ENCODE measurements at regions not wholly inside any gene's neighbourhood (a gene's known extent, or its start where the extent isn't known, plus 50 kb on each side); places are given as distances from the start of the nearest gene placed in this dataset.
"Not testable (repeated sequence)": the region's sequence is repeated elsewhere in the genome, so short reads cannot be mapped to it uniquely, and the experiment has no call there.

GRCh38 chr4:156109087-156109486 lies 155.4 kb upstream of the CTSO start:
- not testable (repeated sequence) for DNase-seq

DNA sequence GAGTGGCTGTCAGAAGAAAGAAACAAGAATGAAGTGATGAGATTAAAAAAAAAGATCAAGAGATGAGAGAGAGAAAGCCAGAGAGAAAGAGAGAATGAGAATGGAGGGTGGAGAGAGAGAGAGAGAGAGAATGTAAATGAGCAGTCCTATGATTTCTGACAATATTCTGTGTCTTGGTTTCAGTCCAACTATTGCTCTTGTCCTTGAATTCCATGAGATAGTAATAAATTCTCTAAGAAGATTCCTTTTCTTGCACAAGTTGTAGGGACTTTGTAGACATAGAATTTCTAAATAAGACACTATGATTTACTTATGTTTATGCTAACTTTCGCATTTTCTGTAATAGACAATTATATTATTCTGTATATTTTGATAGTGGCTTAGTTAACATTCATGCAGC lies 149.6 kb upstream of the CTSO start:
- DNase-seq = no peak

GRCh38 chr4:156102411-156102810 lies 148.7 kb upstream of the CTSO start:
- no peak for DNase-seq

DNA sequence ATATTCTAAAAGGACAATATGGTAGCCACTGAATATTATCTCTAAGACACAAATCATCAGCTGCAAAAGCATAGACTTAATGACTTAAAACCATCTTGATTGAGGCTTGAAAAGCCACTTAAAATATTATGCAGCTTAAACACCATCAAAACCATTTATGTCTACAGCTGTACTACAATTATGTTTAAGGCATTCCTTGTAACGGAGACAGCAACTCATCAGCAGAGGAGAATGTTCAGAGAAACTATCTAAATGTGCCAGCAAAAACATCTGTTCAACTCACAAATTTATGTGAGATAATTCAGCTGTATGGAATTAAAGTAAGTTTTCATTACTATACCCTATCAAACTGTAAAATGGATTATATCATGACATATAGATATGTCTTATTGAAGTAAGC lies 147.9 kb upstream of the CTSO start:
- no peak for DNase-seq

- no peak for DNase-seq
Observed at GRCh38 chr4:156100651-156101050, 147.0 kb upstream of the CTSO start.

- no peak for DNase-seq
Observed at GRCh38 chr4:156098805-156099204, 145.1 kb upstream of the CTSO start.

DNA sequence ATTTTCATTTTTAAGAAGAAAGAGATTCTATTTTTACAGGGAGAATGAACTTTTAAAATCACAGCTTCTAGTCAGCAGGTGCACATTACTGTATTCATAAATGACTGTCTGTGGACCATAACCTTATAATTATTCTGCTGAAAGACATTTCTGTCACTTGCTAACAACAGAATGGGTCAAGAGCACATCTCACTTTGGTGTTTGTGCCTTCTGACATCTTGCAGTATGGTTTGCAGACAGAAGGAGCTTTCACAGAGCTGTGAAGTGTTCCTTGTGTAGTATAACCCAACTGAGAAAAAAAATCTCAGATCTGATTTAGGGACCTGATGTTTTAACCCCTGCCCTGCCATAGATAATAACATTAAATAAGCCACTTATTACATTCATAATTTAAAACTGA lies 131.4 kb upstream of the CTSO start:
- DNase-seq = peak in 1 of 51 donors; percentile 19

DNA sequence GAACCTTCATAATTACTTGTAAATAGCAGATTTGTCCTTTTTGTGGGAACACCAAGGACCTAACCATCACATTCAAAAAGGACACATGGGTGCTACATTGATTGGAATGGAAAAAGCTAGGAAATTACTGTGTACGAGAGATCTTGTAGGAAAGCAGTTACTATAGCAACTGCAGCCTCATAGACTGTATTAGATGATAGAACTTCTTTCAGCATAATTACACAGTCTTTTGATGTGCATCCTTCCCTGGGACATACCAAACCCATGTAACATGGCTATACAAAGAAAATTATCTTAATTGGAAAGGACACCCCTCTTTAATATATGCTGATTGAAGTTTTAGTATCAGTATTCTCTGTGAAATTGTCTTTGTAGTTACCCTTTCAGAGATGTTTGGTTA lies 130.7 kb upstream of the CTSO start:
- DNase-seq = peak in 1 of 51 donors; percentile 33

DNA sequence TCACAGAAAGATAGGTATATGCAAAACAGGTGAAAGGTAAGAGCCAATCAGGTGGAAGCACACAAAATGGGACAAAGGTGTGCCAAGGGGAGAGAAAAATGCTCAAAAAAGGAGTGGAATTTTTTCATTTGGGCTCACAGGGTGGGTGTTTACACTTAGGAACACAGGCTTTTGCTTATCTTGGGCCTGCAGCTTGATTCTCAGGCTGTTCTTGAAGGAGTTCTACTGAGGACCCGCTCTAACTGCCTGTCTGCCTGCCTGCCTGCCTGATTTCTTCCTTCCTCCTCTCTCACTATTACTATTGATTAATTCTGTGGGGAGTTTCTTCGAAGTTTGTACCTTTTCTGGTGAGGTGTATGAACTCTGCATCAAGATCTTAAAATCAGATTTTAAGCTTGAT lies 120.3 kb upstream of the CTSO start:
- DNase-seq = no peak

GRCh38 chr4:156060661-156061060 lies 107.0 kb upstream of the CTSO start:
- DNase-seq = no peak

DNA sequence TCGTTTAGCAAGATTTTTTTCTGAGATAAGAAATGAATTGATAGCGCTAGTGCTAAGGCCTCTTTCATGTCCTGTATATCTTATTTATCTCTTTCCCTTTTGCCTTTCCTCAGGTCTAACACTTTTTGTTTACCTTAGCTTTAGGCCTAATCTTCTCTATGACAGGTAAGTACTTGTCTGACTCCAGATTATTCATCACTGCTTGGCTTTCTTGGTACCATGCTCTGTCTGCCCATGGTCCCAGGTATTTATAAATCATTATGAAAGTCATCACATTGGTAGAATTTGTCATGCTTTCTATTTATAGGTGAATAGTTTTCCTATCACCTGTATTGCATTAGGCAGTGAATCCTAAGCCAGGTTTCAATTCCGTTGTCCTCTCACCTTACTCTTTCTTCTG lies 99.5 kb upstream of the CTSO start:
- DNase-seq = no peak

- DNase-seq = no peak
Observed at GRCh38 chr4:156052116-156052515, 98.5 kb upstream of the CTSO start.

- DNase-seq = no peak
Observed at GRCh38 chr4:156038772-156039171, 85.1 kb upstream of the CTSO start.

DNA sequence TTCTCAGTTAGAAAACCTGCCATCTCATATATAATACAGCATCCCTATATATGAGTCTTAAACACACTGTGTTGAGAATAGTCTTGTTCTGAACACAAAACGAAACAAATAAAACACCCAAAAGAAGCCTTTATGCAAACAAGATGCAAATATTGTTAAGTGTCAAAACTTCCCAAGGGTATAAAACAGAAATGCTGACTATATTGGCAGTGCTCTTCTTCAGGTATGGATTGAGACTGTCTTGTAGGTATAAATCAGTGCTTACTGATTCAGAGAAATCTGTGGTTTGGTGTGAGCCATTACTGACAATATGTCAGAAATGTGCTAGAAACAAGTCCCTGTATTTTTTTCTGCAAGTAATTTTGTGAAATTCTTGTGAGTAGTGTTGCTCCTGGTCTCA lies 82.8 kb upstream of the CTSO start:
- no peak for DNase-seq

DNA sequence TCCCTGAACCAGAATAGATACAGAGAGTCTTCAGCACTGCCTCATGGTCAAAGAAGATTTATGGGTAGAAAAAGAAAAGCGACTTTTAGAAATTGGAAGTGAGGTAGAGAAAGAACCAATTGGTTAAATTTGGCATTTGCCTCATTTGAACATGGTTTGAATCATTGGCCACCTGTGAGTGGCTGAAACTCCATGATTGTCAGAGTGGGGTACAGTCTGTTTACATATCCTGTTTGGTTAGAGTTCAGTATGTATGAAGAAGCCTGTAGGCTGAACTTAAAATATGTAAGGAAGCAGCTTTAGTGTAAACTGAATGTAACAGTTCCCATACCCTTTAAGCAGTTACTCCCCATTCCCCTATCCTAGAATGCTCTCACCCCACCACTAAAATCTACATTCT lies 76.0 kb upstream of the CTSO start:
- no peak for DNase-seq

GRCh38 chr4:156021298-156021697 lies 67.6 kb upstream of the CTSO start:
- DNase-seq = no peak

DNA sequence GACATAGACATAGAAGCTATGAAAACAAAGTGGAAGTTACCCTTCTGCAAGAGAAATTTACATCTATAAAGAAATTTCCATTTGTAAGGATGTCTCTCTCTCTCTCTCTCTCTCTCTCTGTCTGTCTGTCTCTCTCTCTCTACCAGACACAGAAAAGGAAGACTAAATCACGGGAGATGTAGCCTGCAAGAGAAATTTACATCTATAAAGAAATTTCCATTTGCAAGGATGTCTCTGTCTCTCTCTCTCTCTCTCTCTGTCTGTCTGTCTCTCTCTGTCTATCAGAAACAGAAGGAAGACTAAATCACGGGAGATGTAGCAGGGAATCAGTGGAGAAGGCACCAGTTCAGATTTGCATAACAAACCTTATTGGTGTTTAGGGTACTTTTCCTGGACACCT lies 65.6 kb upstream of the CTSO start:
- no peak for DNase-seq

DNA sequence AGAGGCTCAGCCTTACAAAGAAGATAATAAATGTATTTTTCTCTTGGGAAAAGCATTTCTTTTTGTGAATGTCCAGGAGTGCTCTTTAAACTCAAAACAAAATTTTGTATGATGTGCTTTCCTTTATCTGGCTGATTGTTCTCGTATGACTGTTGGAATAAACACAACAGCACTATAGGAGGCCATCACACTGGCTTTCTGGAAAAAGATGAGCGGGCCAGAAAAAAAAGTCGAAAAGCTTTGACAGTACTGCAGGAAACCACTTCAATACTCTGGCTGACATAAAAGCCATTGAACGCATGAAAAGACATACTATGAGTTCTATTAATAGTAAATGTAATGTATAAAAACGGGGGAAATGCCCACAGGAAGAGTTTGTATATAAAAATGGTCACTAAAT lies 64.7 kb upstream of the CTSO start:
- no peak for DNase-seq

GRCh38 chr4:156015781-156016180 lies 62.1 kb upstream of the CTSO start:
- DNase-seq = no peak

DNA sequence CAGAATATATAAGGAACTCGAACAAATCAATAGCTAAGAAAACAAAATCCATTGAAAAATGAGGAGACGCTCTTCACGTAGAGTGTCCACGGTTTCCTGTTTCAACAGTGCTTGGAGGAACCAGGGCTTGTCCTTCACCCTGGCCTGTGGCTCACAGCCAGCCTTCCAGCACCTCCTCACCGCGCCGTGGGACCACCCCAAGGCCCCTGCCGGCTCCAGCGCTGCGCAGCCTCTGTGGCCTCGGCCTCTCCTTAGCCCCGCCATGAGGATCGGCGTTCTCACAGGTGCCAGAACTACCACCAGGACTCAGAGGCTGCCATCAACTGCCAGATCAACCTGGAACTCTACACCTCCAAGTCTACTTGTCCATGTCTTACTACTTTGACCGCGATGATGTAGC lies 52.5 kb upstream of the CTSO start:
- DNase-seq = no peak
